GM19468 (cell line): ENCODE measurements at regions not wholly inside any gene's neighbourhood (a gene's known extent, or its start where the extent isn't known, plus 50 kb on each side); places are given as distances from the start of the nearest gene placed in this dataset.
"Not testable (repeated sequence)": the region's sequence is repeated elsewhere in the genome, so short reads cannot be mapped to it uniquely, and the experiment has no call there.

Experiments
- ATAC-seq: cut with Tn5 transposase; IDR thresholded peaks from one replicate; pipeline ENCODE4 v1.9.1; 2021; ENCODE audit warnings: mild to moderate bottlenecking, moderate library complexity, moderate number of reproducible peaks; ENCODE audit not compliant: unreplicated experiment; ENCODE audit errors: extremely low read depth

GRCh38 chr2:120542911-120543527, 192.6 kb upstream of the GLI2 start:
- no peak for ATAC-seq

- no peak for ATAC-seq
Observed at GRCh38 chr2:120543899-120544298, 191.8 kb upstream of the GLI2 start.

- ATAC-seq, result no peak
Observed at GRCh38 chr2:120544522-120544921, 191.1 kb upstream of the GLI2 start.

- not testable (repeated sequence) for ATAC-seq
Observed at GRCh38 chr2:120545007-120545406, 190.7 kb upstream of the GLI2 start.

- ATAC-seq, result no peak
Observed at GRCh38 chr2:120545521-120546047, 190.1 kb upstream of the GLI2 start.

GRCh38 chr2:120546048-120546864, 189.4 kb upstream of the GLI2 start:
- ATAC-seq, result no peak

- ATAC-seq, result no peak
Observed at GRCh38 chr2:120546865-120547390, 188.7 kb upstream of the GLI2 start.

GRCh38 chr2:120547662-120548061, 188.0 kb upstream of the GLI2 start:
- no peak for ATAC-seq

GRCh38 chr2:120548627-120549608, 186.8 kb upstream of the GLI2 start:
- ATAC-seq, result no peak

- ATAC-seq, result no peak
Observed at GRCh38 chr2:120549841-120550240, 185.8 kb upstream of the GLI2 start.

GRCh38 chr2:120550282-120550681, 185.4 kb upstream of the GLI2 start:
- no peak for ATAC-seq

- no peak for ATAC-seq
Observed at GRCh38 chr2:120550893-120551446, 184.7 kb upstream of the GLI2 start.

GRCh38 chr2:120551522-120551921, 184.1 kb upstream of the GLI2 start:
- no peak for ATAC-seq

- no peak for ATAC-seq
Observed at GRCh38 chr2:120552079-120552478, 183.6 kb upstream of the GLI2 start.

- ATAC-seq, result no peak
Observed at GRCh38 chr2:120552800-120553481, 182.7 kb upstream of the GLI2 start.

- ATAC-seq, result no peak
Observed at GRCh38 chr2:120554625-120555032, 181.0 kb upstream of the GLI2 start.

- no peak for ATAC-seq
Observed at GRCh38 chr2:120555092-120555491, 180.6 kb upstream of the GLI2 start.

GRCh38 chr2:120556911-120557310, 178.8 kb upstream of the GLI2 start:
- no peak for ATAC-seq

GRCh38 chr2:120558847-120559246, 176.8 kb upstream of the GLI2 start:
- ATAC-seq, result no peak
